Neural cell (in vitro differentiated cells): ENCODE measurements at regions not wholly inside any gene's neighbourhood (a gene's known extent, or its start where the extent isn't known, plus 50 kb on each side); places are given as distances from the start of the nearest gene placed in this dataset.

ENCODE experiments used
- EP300 ChIP-seq: fragments of 450-650 bp; conservative IDR thresholded peaks from 2 replicates; pipeline ENCODE4 v1.6.1; 2014; ENCODE audit warnings: antibody characterized with exemption, mild to moderate bottlenecking, moderate library complexity; ENCODE audit not compliant: poor library complexity, severe bottlenecking
- EZH2 ChIP-seq: fragments of 200-600, 300-800 bp; shearing (Covaris generic), sonication (generic); IDR thresholded peaks from 2 replicates; pipeline ENCODE4 v1.6.1; 2014; ENCODE audit warnings: antibody characterized with exemption, low read length, borderline replicate concordance, mild to moderate bottlenecking; ENCODE audit not compliant: insufficient read depth, poor library complexity, severe bottlenecking
- MXI1 ChIP-seq: fragments of 450-650 bp; conservative IDR thresholded peaks from 2 replicates; pipeline ENCODE4 v1.6.1; 2014; ENCODE audit warnings: antibody characterized with exemption, mild to moderate bottlenecking; ENCODE audit not compliant: poor library complexity, severe bottlenecking
- POLR2AphosphoS5 ChIP-seq: IDR thresholded peaks from 2 replicates; pipeline ENCODE4 v1.6.1; 2012
- REST ChIP-seq: IDR thresholded peaks from 2 replicates; pipeline ENCODE4 v1.6.1; 2012; ENCODE audit warnings: borderline replicate concordance
- SMC3 ChIP-seq: fragments of 450-650 bp; conservative IDR thresholded peaks from 2 replicates; pipeline ENCODE4 v1.6.1; 2014; ENCODE audit warnings: antibody characterized with exemption, mild to moderate bottlenecking, moderate library complexity; ENCODE audit not compliant: poor library complexity
- TF ChIP-seq, protein P1 (sequence below): fragments of 450-650 bp; IDR thresholded peaks from 2 replicates; pipeline ENCODE4 v1.5.1; 2014; ENCODE audit warnings: antibody characterized with exemption, mild to moderate bottlenecking, moderate library complexity; ENCODE audit not compliant: poor library complexity, severe bottlenecking

- TF ChIP-seq POLR2AphosphoS5, result no peak
- TF ChIP-seq, protein P1, sequence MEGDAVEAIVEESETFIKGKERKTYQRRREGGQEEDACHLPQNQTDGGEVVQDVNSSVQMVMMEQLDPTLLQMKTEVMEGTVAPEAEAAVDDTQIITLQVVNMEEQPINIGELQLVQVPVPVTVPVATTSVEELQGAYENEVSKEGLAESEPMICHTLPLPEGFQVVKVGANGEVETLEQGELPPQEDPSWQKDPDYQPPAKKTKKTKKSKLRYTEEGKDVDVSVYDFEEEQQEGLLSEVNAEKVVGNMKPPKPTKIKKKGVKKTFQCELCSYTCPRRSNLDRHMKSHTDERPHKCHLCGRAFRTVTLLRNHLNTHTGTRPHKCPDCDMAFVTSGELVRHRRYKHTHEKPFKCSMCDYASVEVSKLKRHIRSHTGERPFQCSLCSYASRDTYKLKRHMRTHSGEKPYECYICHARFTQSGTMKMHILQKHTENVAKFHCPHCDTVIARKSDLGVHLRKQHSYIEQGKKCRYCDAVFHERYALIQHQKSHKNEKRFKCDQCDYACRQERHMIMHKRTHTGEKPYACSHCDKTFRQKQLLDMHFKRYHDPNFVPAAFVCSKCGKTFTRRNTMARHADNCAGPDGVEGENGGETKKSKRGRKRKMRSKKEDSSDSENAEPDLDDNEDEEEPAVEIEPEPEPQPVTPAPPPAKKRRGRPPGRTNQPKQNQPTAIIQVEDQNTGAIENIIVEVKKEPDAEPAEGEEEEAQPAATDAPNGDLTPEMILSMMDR, result no peak
- no peak for TF ChIP-seq EZH2
- TF ChIP-seq REST, result no peak
- TF ChIP-seq SMC3, result no peak
- no peak for TF ChIP-seq EP300
- no peak for TF ChIP-seq MXI1
Measured at GRCh38 chr10:43737003-43737402, 88.3 kb upstream of the ZNF32 start.
